ENCODE measurements at regions not wholly inside any gene's neighbourhood (a gene's known extent, or its start where the extent isn't known, plus 50 kb on each side); places are given as distances from the start of the nearest gene placed in this dataset.

- no peak overlapping the region for H4K5ac ChIP-seq (ENCODE audit: insufficient read length, low read depth, low read length)
- FAIRE-seq: no peak
Measured at GRCh38 chr6:25027221-25027916, 91.6 kb upstream of the RIPOR2 start.

More at GRCh38 chr6:25027221-25027916, 91.6 kb upstream of the RIPOR2 start:
- no peak overlapping the region for H2BK12ac ChIP-seq (ENCODE audit: low read depth, low read length)
- peaks cover 0 to 9% (median 0%) of the 10 kb centered on the region in 4 experiments; a peak in 3 of 7 replicates for H3K4me1 ChIP-seq (replicated peaks in 1 of 4; ENCODE audit: control insufficient read depth in 3 of 4, insufficient read depth in 4 of 4, low read length in 3 of 4)
- 76% methylated on average over 31 of the region's 31 CpGs; no CpG with 5 or more reads in 1 of the 2 experiments for WGBS, 2 experiments (ENCODE audit: extremely low coverage in 1 of 2, insufficient coverage in 1 of 2, insufficient read length in 1 of 2, insufficient replicate concordance in 2 of 2, low coverage in 1 of 2, low lambda C conversion rate in 2 of 2, missing lambda C conversion rate in 1 of 2)
- H3K18ac ChIP-seq (ENCODE audit: extremely low read depth, low read length): no peak overlapping the region
- no peak overlapping the region for H3K9ac ChIP-seq (replicated peaks in 1 of 4; ENCODE audit: extremely low read depth in 1 of 4, low read depth in 3 of 4, low read length in 3 of 4)
- no peak overlapping the region for H3K4me3 ChIP-seq (ENCODE audit: extremely low read depth in 1 of 4, insufficient read depth in 2 of 4, low read depth in 3 of 4, low read length in 4 of 4)
- ChIA-PET CTCF (ENCODE audit: partially characterized antibody) (interaction anchor here (0.7 to 5.7 kb wide), 24 partner anchors 9 to 476 kb away, joined by 3 to 32 read pairs (median 4); no protein-coding TSS in a partner anchor), POLR2A (ENCODE audit: partially characterized antibody) (interaction anchor here (0.8 to 1.3 kb wide), 2 partner anchors 113 to 306 kb away, joined by 3 to 5 read pairs; no protein-coding TSS in a partner anchor)
- no peaks in the 10 kb centered on the region for H4K20me1 ChIP-seq (replicated peaks in 1 of 2; ENCODE audit: control insufficient read depth in 1 of 2, insufficient read depth in 2 of 2, low read length in 2 of 2)
- H2AK5ac ChIP-seq (ENCODE audit: low read depth, low read length): no peak overlapping the region
- H3K79me1 ChIP-seq (ENCODE audit: low read depth, low read length): no peaks in the 10 kb centered on the region
- H3K27me3 ChIP-seq (replicated peaks in 1 of 4; ENCODE audit: control insufficient read depth in 3 of 4, extremely low read depth in 1 of 4, insufficient read depth in 3 of 4, low read length in 3 of 4): no peaks in the 10 kb centered on the region
- H3K79me2 ChIP-seq (ENCODE audit: control insufficient read depth in 1 of 2, insufficient read depth in 2 of 2, low read length in 2 of 2): no peaks in the 10 kb centered on the region
- H3K4ac ChIP-seq (replicated peaks; ENCODE audit: insufficient read length, low read depth, low read length): no peak overlapping the region
- H3K27ac ChIP-seq (ENCODE audit: low read depth, low read length): no peak overlapping the region
- H3K9me3 ChIP-seq (ENCODE audit: insufficient read depth in 2 of 2, low read depth in 1 of 2, low read length in 1 of 2): no peaks in the 10 kb centered on the region
- H3K56ac ChIP-seq (replicated peaks; ENCODE audit: insufficient read length, low read depth, low read length): no peak overlapping the region
- H2AFZ ChIP-seq (ENCODE audit: low read length): no peak overlapping the region
- no peak overlapping the region for H2BK20ac ChIP-seq (ENCODE audit: low read length)
- TF ChIP-seq SRF (IDR thresholded peaks at IDR 0.05; ENCODE audit: low read depth, low read length) (no peak), RFX5 (IDR thresholded peaks at IDR 0.05; ENCODE audit: borderline replicate concordance, low read depth, low read length) (no peak), GTF2F1 (IDR thresholded peaks at IDR 0.05; ENCODE audit: borderline replicate concordance, low read depth, low read length) (no peak), CHD1 (IDR thresholded peaks at IDR 0.05; ENCODE audit: low read depth, low read length) (no peak), CEBPB (IDR thresholded peaks at IDR 0.05; ENCODE audit: low read depth, low read length) (no peak), RAD21 (IDR thresholded peaks at IDR 0.05 in 1 of 2, conservative IDR thresholded peaks at IDR 0.05 in 1 of 2; ENCODE audit: low read depth in 2 of 2, low read length in 2 of 2) (peak; percentile 29 to 42; a peak in 3 of 4 replicates)
- TF ChIP-seq, protein P1, sequence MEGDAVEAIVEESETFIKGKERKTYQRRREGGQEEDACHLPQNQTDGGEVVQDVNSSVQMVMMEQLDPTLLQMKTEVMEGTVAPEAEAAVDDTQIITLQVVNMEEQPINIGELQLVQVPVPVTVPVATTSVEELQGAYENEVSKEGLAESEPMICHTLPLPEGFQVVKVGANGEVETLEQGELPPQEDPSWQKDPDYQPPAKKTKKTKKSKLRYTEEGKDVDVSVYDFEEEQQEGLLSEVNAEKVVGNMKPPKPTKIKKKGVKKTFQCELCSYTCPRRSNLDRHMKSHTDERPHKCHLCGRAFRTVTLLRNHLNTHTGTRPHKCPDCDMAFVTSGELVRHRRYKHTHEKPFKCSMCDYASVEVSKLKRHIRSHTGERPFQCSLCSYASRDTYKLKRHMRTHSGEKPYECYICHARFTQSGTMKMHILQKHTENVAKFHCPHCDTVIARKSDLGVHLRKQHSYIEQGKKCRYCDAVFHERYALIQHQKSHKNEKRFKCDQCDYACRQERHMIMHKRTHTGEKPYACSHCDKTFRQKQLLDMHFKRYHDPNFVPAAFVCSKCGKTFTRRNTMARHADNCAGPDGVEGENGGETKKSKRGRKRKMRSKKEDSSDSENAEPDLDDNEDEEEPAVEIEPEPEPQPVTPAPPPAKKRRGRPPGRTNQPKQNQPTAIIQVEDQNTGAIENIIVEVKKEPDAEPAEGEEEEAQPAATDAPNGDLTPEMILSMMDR (IDR thresholded peaks at IDR 0.05; ENCODE audit: control extremely low read depth in 1 of 3, insufficient read depth in 1 of 3, low read depth in 1 of 3, low read length in 3 of 3): peak; percentile 31 to 40 (median 33); a peak in 3 of 4 replicates
- no peak overlapping the region for H2BK5ac ChIP-seq (ENCODE audit: low read depth, low read length)
- H4K91ac ChIP-seq (replicated peaks; ENCODE audit: insufficient read length, low read length): no peak overlapping the region
- H4K8ac ChIP-seq (ENCODE audit: extremely low read depth, insufficient read depth, low read length): no peak overlapping the region
- DNase-seq (ENCODE audit: low read depth in 1 of 2, low spot score in 2 of 2): no peak
- H2BK120ac ChIP-seq (replicated peaks; ENCODE audit: low read depth, low read length): no peak overlapping the region
- no peak overlapping the region for H2BK15ac ChIP-seq (ENCODE audit: low read length)
- no peak overlapping the region for H3K4me2 ChIP-seq (ENCODE audit: insufficient read depth in 1 of 2, low read depth in 2 of 2, low read length in 2 of 2)
- no peaks in the 10 kb centered on the region for H3K23me2 ChIP-seq (ENCODE audit: low read depth, low read length)
- H3K36me3 ChIP-seq (ENCODE audit: control insufficient read depth in 2 of 4, insufficient read depth in 4 of 4, low read length in 3 of 4): no peaks in the 10 kb centered on the region
- H3K23ac ChIP-seq (ENCODE audit: insufficient read length): no peak overlapping the region
- no peak overlapping the region for H3K14ac ChIP-seq (ENCODE audit: insufficient read length)

Data from H1 (cell line).